OCI-LY7 (cell line): ENCODE measurements at regions not wholly inside any gene's neighbourhood (a gene's known extent, or its start where the extent isn't known, plus 50 kb on each side); places are given as distances from the start of the nearest gene placed in this dataset.

Experiments
- CTCF ChIP-seq: fragments of 200-600 bp; sonication (generic); conservative IDR thresholded peaks from 2 replicates; pipeline ENCODE4 v1.5.1; 2014; ENCODE audit warnings: mild to moderate bottlenecking, antibody characterized with exemption, low read length, moderate library complexity, mixed read lengths
- EZH2phosphoT487 ChIP-seq: fragments of 200-600 bp; sonication (generic); IDR thresholded peaks from 2 replicates; pipeline ENCODE4 v1.6.1; 2018; ENCODE audit warnings: low read depth, borderline replicate concordance, mild to moderate bottlenecking, mixed run types, antibody characterized with exemption, low read length, moderate library complexity, mixed read lengths

GRCh38 chr17:33389504-33390135 is 96.5 kb upstream of the ASIC2 start:
- TF ChIP-seq CTCF (no peak), EZH2phosphoT487 (no peak)
